HG02798 (cell line): ENCODE measurements at regions not wholly inside any gene's neighbourhood (a gene's known extent, or its start where the extent isn't known, plus 50 kb on each side); places are given as distances from the start of the nearest gene placed in this dataset.

ENCODE experiments used
- ATAC-seq: cut with Tn5 transposase; IDR thresholded peaks from one replicate; pipeline ENCODE4 v1.9.1; 2021; ENCODE audit warnings: mild to moderate bottlenecking; ENCODE audit not compliant: unreplicated experiment, poor library complexity

GRCh38 chr2:43040084-43040854 lies 186.1 kb downstream of the ZFP36L2 start:
- ATAC-seq = no peak

- ATAC-seq = no peak
Observed at GRCh38 chr2:43039376-43040080, 186.9 kb downstream of the ZFP36L2 start.

GRCh38 chr2:43038696-43039094 lies 187.7 kb downstream of the ZFP36L2 start:
- ATAC-seq = no peak

- ATAC-seq = no peak
Observed at GRCh38 chr2:43038034-43038695, 188.2 kb downstream of the ZFP36L2 start.

GRCh38 chr2:43035922-43036321 lies 190.5 kb downstream of the ZFP36L2 start:
- no peak for ATAC-seq

- ATAC-seq = no peak
Observed at GRCh38 chr2:43034921-43035320, 191.5 kb downstream of the ZFP36L2 start.

GRCh38 chr2:43034242-43034619 lies 192.2 kb downstream of the ZFP36L2 start:
- ATAC-seq = no peak

- ATAC-seq = no peak
Observed at GRCh38 chr2:43033466-43034241, 192.8 kb downstream of the ZFP36L2 start.

GRCh38 chr2:43033016-43033270 lies 193.5 kb downstream of the ZFP36L2 start:
- no peak for ATAC-seq

GRCh38 chr2:43032213-43033015 lies 194.0 kb downstream of the ZFP36L2 start:
- no peak for ATAC-seq

- ATAC-seq = no peak
Observed at GRCh38 chr2:43031471-43032212, 194.8 kb downstream of the ZFP36L2 start.

- no peak for ATAC-seq
Observed at GRCh38 chr2:43030551-43031307, 195.7 kb downstream of the ZFP36L2 start.

GRCh38 chr2:43029186-43029585 lies 197.2 kb downstream of the ZFP36L2 start:
- ATAC-seq = no peak

- no peak for ATAC-seq
Observed at GRCh38 chr2:43028188-43028587, 198.2 kb downstream of the ZFP36L2 start.

- ATAC-seq = no peak
Observed at GRCh38 chr2:43027097-43027873, 199.1 kb downstream of the ZFP36L2 start.

- ATAC-seq = no peak
Observed at GRCh38 chr2:43026426-43027096, 199.8 kb downstream of the ZFP36L2 start.

- no peak for ATAC-seq
Observed at GRCh38 chr2:43025709-43026295, 200.6 kb downstream of the ZFP36L2 start.
